Testis (tissue), 2 donors: ENCODE measurements at regions not wholly inside any gene's neighbourhood (a gene's known extent, or its start where the extent isn't known, plus 50 kb on each side); places are given as distances from the start of the nearest gene placed in this dataset.

ENCODE experiments used
- POLR2A ChIP-seq: fragments of 450-650 bp; IDR thresholded peaks from one replicate; pipeline ENCODE4 v1.6.1; 2017; ENCODE audit warnings: antibody characterized with exemption, mild to moderate bottlenecking, moderate library complexity
- TF ChIP-seq, protein P1 (sequence below), 3 experiments: fragments of 450-650 bp in 2 of 3; fragments of 200-600 bp in 1 of 3; sonication (generic) in 1 of 3; IDR thresholded peaks; one replicate each; pipeline ENCODE4 v1.5.1; 2016 to 2019; ENCODE audit warnings: antibody characterized with exemption in 3 of 3, mild to moderate bottlenecking in 2 of 3, moderate library complexity in 1 of 3

DNA sequence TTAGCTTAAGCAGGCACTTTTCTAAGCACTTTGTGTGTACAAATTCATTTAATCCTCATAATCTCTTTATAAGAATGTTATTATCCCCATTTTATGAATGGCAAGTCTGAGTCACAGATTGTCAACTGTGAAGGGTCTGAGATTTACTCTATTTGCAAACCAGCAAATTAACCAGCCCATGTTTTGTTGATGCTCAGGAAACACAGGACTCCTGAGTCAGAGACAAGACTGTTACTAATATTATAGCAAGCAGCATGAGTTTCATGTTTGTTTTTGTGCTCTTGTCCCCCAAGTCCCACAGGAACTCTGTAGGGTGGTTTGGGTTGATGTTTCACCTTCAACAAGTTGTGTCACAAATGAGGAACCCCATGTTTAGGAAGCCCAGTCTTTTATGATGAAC, 182.0 kb upstream of the PPP1R3A start:
- TF ChIP-seq, protein P1, sequence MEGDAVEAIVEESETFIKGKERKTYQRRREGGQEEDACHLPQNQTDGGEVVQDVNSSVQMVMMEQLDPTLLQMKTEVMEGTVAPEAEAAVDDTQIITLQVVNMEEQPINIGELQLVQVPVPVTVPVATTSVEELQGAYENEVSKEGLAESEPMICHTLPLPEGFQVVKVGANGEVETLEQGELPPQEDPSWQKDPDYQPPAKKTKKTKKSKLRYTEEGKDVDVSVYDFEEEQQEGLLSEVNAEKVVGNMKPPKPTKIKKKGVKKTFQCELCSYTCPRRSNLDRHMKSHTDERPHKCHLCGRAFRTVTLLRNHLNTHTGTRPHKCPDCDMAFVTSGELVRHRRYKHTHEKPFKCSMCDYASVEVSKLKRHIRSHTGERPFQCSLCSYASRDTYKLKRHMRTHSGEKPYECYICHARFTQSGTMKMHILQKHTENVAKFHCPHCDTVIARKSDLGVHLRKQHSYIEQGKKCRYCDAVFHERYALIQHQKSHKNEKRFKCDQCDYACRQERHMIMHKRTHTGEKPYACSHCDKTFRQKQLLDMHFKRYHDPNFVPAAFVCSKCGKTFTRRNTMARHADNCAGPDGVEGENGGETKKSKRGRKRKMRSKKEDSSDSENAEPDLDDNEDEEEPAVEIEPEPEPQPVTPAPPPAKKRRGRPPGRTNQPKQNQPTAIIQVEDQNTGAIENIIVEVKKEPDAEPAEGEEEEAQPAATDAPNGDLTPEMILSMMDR (IDR thresholded peaks at IDR 0.05), result no peak
- TF ChIP-seq POLR2A, result no peak
